Prostate gland (tissue), 2 donors: ENCODE measurements at regions not wholly inside any gene's neighbourhood (a gene's known extent, or its start where the extent isn't known, plus 50 kb on each side); places are given as distances from the start of the nearest gene placed in this dataset.

Experiments
- DNase-seq: peaks from one replicate; pipeline ENCODE4 v3.0.0-alpha.2; 2019; ENCODE audit warnings: low spot score
- H3K27ac ChIP-seq, 2 donors: fragments of 200-600 bp; sonication (generic); 2 replicates each; pipeline ENCODE4 v1.5.1; 2017 to 2019
- H3K27me3 ChIP-seq: fragments of 200-600 bp; sonication (generic); replicated peaks from 2 replicates; pipeline ENCODE4 v1.5.1; 2019; ENCODE audit not compliant: insufficient read depth
- H3K36me3 ChIP-seq, 2 donors: fragments of 200-600 bp; sonication (generic); 1 replicate in 1 of 2; 2 replicates in 1 of 2; pipeline versions ENCODE4 v1.5.1 to v1.8.1; 2017 to 2019
- H3K4me1 ChIP-seq: fragments of 200-600 bp; sonication (generic); replicated peaks from 2 replicates; pipeline ENCODE4 v1.5.1; 2019
- H3K4me3 ChIP-seq, 2 donors: fragments of 200-600 bp; sonication (generic); 2 replicates each; pipeline ENCODE4 v1.5.1; 2017 to 2019
- H3K9me3 ChIP-seq: fragments of 200-600 bp; sonication (generic); 2 replicates; pipeline ENCODE4 v1.5.1; 2017
- POLR2A ChIP-seq: fragments of 450-650 bp; IDR thresholded peaks from one replicate; pipeline ENCODE4 v1.6.1; 2016; ENCODE audit warnings: antibody characterized with exemption, mild to moderate bottlenecking
- POLR2AphosphoS5 ChIP-seq: sonication (generic); formaldehyde crosslinking; IDR thresholded peaks from one replicate; pipeline ENCODE4 v1.6.1; 2017; ENCODE audit warnings: antibody characterized with exemption
- WGBS: methylation state at CpG from one replicate; pipeline ENCODE4 v1.1.5; 2018; 5-methylcytosine and 5-hydroxymethylcytosine counted together
- intact Hi-C: fragments of 100-400 bp; cut with DNase I; formaldehyde crosslinking; loops from one replicate; pipeline ENCODE4 v1.14.2; 2022
- TF ChIP-seq, protein P1 (sequence below), 4 experiments: fragments of 200-600 bp in 2 of 4; fragments of 450-650 bp in 2 of 4; sonication (generic) in 2 of 4; IDR thresholded peaks; 1 replicate in 3 of 4; 2 replicates in 1 of 4; pipeline ENCODE4 v1.5.1; 2016 to 2019; ENCODE audit warnings: antibody characterized with exemption in 4 of 4, mild to moderate bottlenecking in 2 of 4, moderate library complexity in 2 of 4

DNA sequence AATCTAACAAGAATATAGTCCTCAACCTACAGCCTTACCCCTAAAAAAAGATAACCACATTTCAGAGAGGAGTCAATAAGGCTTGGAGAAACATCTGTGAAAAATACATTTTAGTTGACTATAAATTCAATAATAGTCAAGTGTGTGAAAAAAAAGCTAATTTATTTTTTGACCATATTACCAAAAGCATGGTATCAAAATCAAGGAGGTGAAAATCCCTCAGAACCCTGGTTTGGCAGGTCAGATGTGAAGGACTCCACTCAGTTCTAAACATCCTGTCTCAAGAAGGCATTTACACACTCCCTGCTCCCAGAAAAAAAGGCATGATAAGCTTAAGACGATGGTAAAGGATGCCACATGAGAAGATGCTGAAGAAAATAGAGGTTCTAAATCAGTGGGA, 745.1 kb upstream of the TENM3 start:
- H3K4me3 ChIP-seq, result no peak overlapping the region
- H3K36me3 ChIP-seq, result no peaks in the 10 kb centered on the region
- WGBS, result 67% methylated on average over 1 of the region's 1 CpG
- intact Hi-C loops, result no loop called here
- H3K4me1 ChIP-seq, result no peaks in the 10 kb centered on the region
- DNase-seq, result no peak
- TF ChIP-seq POLR2A (no peak), POLR2AphosphoS5 (no peak)
- TF ChIP-seq, protein P1, sequence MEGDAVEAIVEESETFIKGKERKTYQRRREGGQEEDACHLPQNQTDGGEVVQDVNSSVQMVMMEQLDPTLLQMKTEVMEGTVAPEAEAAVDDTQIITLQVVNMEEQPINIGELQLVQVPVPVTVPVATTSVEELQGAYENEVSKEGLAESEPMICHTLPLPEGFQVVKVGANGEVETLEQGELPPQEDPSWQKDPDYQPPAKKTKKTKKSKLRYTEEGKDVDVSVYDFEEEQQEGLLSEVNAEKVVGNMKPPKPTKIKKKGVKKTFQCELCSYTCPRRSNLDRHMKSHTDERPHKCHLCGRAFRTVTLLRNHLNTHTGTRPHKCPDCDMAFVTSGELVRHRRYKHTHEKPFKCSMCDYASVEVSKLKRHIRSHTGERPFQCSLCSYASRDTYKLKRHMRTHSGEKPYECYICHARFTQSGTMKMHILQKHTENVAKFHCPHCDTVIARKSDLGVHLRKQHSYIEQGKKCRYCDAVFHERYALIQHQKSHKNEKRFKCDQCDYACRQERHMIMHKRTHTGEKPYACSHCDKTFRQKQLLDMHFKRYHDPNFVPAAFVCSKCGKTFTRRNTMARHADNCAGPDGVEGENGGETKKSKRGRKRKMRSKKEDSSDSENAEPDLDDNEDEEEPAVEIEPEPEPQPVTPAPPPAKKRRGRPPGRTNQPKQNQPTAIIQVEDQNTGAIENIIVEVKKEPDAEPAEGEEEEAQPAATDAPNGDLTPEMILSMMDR (IDR thresholded peaks at IDR 0.05), result no peak
- H3K27ac ChIP-seq, result no peak overlapping the region
- no peaks in the 10 kb centered on the region for H3K9me3 ChIP-seq
- no peaks in the 10 kb centered on the region for H3K27me3 ChIP-seq

DNA sequence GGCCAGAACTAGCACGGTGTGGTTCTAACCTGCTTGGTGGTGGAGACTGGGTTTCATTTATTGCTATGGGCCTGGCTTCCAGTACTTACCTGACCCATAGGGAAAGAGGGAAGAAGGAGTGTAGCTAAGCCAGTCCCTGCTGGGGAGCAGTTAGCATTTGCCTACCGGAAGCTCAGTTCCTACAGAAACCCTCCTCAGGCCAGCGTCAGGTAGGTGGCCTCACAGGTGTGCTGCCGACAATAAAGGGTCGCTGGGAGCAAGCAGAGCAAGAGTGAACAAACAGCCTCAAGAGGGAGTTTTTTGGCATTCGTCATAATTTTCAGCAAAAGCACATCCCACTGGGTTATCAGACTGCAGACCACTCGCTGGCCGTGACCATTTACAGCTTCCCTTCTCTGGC, 740.6 kb upstream of the TENM3 start:
- H3K4me3 ChIP-seq, result no peak overlapping the region
- DNase-seq, result no peak
- 83% methylated on average over 8 of the region's 8 CpGs for WGBS
- TF ChIP-seq, protein P1 (IDR thresholded peaks at IDR 0.05), result no peak
- TF ChIP-seq POLR2A (no peak), POLR2AphosphoS5 (no peak)
- H3K9me3 ChIP-seq, result no peaks in the 10 kb centered on the region
- no peak overlapping the region for H3K27ac ChIP-seq
- H3K27me3 ChIP-seq, result no peaks in the 10 kb centered on the region
- H3K36me3 ChIP-seq, result no peaks in the 10 kb centered on the region
- no peaks in the 10 kb centered on the region for H3K4me1 ChIP-seq
- intact Hi-C loops, result no loop called here

DNA sequence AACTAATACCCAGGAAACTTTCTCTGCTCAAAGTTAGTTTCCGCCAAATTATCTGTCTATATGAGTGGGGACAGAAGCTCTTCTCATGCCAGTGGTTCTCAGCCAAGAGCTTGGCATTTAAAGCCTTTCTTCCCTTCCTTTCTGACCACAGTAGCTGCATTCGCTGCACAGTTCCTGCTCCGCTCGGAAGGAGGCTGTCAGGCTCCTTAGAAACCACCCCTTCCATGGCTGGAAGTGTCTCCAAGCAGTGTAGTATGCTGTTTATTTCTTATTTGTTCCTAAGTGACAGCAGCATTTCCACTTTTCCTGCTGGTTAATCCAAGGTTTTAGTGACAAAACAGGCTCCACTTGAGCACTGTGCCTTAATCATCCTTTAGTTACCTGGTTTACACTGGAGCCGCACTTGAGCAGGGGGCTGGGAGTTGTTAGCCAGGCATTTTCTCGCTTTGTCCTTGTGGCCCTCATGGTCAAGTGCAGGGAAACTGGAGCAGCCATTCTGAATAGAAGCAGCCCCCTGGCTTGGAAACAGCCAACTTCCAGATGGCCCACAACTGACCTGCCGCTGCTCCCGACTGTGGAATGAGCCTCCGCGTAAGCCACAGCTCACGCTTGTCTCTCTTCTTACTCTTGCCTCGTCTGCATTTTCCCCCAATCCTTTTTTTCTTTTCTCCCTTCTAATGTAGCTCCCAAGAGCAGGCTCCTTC, 739.4 kb upstream of the TENM3 start:
- no peak overlapping the region for H3K27ac ChIP-seq
- no peaks in the 10 kb centered on the region for H3K27me3 ChIP-seq
- intact Hi-C loops, result no loop called here
- no peak for TF ChIP-seq POLR2AphosphoS5
- TF ChIP-seq, protein P1 (IDR thresholded peaks at IDR 0.05), result no peak
- TF ChIP-seq POLR2A, result no peak
- H3K9me3 ChIP-seq, result no peaks in the 10 kb centered on the region
- H3K4me3 ChIP-seq, result no peak overlapping the region
- H3K4me1 ChIP-seq, result no peaks in the 10 kb centered on the region
- H3K36me3 ChIP-seq, result no peaks in the 10 kb centered on the region
- 64% methylated on average over 12 of the region's 12 CpGs for WGBS
- DNase-seq, result no peak

DNA sequence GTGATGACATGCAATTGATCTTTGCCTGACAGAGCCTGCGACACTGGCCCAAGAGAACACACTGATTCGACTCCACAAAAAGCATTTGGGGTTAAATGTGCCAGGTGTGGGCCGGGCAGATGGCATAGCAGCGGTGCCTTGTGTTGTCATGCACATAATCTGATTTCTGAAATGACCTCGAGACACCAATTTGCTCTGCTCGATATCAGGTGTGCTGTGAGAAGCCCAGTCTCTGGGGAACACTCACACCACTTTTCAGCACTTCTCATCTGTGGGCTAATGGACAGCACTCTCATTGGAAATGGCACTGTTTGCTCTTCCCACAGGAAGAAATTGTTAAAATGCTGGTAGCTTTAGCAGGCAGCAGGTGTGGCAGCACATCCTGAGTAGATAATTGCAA, 738.3 kb upstream of the TENM3 start:
- H3K4me3 ChIP-seq, result no peak overlapping the region
- H3K9me3 ChIP-seq, result no peaks in the 10 kb centered on the region
- H3K27me3 ChIP-seq, result no peaks in the 10 kb centered on the region
- H3K27ac ChIP-seq, result no peak overlapping the region
- no peaks in the 10 kb centered on the region for H3K4me1 ChIP-seq
- 54% methylated on average over 6 of the region's 6 CpGs for WGBS
- TF ChIP-seq POLR2AphosphoS5 (no peak), POLR2A (no peak)
- TF ChIP-seq, protein P1 (IDR thresholded peaks at IDR 0.05), result no peak
- no peak for DNase-seq
- H3K36me3 ChIP-seq, result no peaks in the 10 kb centered on the region
- intact Hi-C loops, result no loop called here

DNA sequence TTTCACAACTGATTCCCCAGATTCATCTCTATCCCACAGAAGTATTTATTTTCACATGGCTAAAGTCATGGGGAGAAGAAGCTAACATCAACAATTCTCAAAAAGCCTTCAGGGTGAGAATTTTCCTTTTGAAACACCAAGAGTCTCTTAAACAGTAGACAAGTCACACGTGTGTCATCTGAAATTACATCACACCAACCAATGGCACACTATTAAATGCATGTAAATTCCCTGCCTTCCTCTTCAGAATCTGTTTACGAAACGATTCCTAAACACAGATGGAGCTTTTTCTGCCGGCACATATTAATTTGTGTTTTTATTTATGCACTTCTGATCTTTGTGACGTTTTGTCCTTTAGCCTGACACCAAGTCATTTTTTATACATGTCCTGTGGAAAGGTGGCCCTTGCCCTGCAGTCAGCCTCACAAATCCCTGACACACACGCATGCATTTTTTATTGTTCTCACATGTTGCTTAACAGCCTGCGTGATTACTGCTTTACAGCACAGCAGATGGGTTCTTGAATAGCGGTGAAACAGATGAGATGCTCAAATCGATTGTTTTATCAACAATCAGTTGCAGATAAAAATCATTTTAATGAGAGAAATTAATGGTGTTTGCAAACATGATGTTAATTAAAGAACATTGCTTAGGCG, 735.9 kb upstream of the TENM3 start:
- DNase-seq, result no peak
- intact Hi-C loops, result no loop called here
- Histone ChIP-seq H3K27me3 (no peaks in the 10 kb centered on the region), H3K4me1 (no peaks in the 10 kb centered on the region), H3K36me3 (no peaks in the 10 kb centered on the region), H3K27ac (no peak overlapping the region), H3K4me3 (no peak overlapping the region), H3K9me3 (no peaks in the 10 kb centered on the region)
- WGBS, result 46% methylated on average over 10 of the region's 10 CpGs
- TF ChIP-seq, protein P1 (IDR thresholded peaks at IDR 0.05), result no peak
- no peak for TF ChIP-seq POLR2AphosphoS5
- TF ChIP-seq POLR2A, result no peak
